ENCODE measurements at regions not wholly inside any gene's neighbourhood (a gene's known extent, or its start where the extent isn't known, plus 50 kb on each side); places are given as distances from the start of the nearest gene placed in this dataset.

DNA sequence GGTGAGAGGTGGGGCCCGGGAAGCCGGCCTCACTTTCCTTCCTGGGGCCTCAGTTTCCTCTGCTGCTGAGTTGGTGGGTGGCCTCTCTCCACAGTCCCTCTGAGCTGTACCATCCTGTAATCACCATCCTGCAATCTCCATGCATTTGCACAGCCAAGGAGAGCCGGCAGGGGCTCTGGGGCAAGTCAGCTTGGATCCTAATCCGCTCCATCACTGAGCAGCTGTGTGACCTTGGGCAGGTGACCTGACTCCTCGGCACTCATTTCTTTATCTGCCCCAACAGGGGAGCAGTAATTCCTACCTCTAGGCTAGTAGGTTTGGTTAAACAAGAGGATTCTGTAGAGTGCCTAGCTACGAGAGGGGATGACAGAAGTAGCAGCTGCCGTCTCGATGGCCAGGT, 88.2 kb upstream of the ZNF618 start:
- DNase-seq (ENCODE audit: low read depth): no peak

- no peak for DNase-seq (ENCODE audit: low read depth)
These were observed 87.3 kb upstream of the ZNF618 start for GRCh38 chr9:113788616-113789330.

DNA sequence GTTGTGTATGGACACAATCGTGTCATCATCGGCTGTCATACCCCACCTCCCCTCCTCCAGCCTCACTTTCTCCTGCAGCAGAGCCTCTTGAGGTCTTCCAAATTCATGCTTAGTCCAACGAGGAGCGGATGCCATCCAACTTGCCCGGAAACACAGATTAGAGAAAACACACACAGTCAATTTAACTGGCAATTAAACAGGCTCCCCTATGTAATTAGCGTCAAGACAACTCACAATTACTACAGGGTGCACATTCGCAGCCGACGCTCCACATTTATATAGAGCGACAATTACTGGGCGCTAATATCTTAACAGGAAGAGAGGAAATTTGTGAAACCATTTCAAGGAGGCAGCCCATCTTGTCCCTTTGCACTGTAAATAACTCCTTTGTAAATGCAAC, 86.0 kb upstream of the ZNF618 start:
- DNase-seq (ENCODE audit: low read depth): no peak

DNA sequence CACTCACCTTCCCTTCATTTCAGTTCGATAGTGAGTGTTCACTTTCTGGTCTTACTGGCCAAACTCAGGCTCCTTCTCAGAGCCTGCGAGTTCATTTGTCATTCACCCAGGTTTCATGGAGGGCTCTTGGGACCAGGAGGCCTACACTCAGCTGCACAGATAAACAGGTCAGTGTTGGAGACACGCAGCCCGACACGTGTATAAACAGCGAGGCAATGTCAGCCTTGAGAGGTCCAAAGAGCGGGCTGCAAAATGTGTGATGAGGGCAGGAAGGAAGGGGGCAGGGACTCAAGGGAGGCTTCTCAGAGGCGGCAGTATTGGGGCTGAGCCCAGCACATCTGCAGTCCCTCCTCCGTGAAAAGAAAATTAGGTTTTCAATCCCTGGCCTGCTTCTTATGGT, 82.6 kb upstream of the ZNF618 start:
- no peak for DNase-seq (ENCODE audit: low read depth)

- DNase-seq (ENCODE audit: low read depth): no peak
These were observed 81.4 kb upstream of the ZNF618 start for GRCh38 chr9:113794721-113795120.

DNA sequence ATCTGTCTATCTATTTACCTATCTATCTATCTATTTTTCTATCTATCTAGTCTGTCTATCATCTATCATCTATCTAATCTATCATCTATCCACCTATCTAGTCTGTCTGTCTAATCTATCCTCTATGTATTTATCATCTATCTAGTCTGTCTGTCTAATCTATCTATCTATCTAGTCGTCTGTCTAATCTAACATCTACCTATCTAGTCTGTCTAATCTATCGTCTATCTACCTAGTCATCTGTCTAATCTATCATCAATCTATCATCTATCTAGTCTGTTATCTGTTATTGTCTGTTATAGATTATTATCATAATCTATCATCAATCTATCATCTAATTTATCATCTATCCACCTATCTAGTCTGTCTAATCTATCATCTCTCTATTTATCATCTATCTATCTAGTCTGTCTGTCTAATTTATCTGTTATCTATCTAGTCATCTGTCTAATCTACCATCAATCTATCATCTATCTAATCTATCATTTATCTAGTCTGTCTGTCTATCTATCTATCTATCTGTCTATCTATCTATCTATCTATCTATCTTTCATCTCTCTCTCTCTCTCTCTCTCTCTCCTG, 80.2 kb upstream of the ZNF618 start:
- no peak for DNase-seq (ENCODE audit: low read depth)

- no peak for DNase-seq (ENCODE audit: low read depth)
These were observed 79.3 kb upstream of the ZNF618 start for GRCh38 chr9:113796646-113797426.

- no peak for DNase-seq (ENCODE audit: low read depth)
These were observed 77.8 kb upstream of the ZNF618 start for GRCh38 chr9:113798062-113799030.

DNA sequence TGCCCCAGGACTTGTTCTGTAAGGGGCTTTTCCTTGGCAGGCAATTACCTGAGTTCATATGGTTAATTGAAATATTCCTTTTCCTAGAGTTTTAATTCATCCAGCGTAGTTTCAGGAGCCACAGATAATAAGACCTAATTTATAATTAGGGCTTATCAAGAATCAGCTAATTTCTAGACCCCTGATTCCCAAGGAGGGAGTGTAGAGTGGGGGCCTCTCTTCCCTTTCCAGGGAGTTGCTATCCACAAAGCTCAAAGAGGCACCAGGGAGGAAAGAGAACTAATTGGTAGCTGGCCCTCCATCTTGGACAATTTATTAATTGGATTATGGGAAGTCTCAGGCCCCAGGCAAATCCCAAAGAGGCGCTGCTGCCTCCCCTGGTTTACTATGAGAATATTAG, 75.8 kb upstream of the ZNF618 start:
- no peak for DNase-seq (ENCODE audit: low read depth)

DNA sequence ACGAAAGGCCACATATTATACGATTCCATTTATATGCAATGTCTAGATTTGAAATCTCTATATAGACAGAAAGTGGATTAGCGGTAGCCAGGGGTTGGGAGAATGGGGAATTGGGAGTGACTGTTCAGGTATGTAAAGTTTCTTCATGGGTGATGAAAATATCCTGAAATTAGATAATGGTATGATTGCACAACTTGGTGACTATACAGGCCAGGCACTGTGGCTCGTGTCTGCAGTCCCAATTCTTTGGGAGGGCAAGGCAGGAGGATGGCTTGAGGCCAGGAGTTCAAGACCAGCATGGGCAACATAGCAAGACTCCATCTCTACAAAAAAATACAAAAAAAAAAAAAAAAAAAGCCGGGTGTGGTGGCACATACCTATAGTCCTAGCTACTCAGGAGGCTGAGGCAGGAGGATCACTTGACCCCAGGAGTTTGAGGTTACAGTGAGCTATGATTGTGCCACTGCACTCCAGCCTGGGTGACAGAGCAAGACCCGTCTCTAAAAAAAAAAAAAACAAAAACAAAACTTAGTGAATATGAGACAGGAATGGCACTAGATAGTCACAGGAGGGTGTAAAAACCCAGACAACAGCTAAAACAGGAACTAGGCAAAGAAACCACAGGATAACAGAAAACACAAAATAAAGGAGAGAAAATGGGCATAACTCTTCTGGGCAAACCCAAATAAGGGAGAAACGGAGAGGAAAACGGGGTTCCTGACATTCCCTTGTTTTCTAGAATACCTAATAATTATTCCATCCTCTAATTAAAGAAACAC, 72.1 kb upstream of the ZNF618 start:
- DNase-seq (ENCODE audit: low read depth): no peak

DNA sequence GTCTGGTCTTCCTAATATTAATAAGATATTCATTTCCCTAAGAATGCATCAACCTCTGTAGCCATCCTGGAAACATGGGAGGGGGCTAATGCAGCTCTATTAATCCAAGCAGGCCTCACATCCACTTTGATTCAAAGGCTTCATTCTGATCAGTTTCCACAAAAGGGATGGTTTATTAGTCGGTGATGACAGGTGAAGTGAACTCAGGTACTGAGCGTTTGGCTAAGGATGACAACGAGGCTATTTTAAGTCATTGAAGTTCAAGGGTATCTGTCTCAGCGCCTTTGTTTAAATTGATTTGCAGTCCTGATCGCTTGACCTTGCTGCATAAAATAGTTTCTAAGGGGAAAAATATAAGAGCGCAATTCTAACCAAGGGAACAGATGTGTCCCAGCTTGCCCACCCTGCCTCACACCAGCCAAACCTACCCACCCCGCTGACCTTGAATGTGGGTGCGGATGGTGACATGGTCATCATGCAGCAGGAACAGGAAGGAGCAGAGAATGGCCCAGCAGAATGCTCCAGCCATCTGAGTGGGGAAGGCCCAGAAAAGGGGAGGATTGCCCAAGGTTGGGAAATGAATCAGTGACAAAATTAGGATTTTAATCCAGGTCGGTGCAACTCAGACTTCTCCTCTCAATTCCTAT, 70.5 kb upstream of the ZNF618 start:
- no peak for DNase-seq (ENCODE audit: low read depth)

DNA sequence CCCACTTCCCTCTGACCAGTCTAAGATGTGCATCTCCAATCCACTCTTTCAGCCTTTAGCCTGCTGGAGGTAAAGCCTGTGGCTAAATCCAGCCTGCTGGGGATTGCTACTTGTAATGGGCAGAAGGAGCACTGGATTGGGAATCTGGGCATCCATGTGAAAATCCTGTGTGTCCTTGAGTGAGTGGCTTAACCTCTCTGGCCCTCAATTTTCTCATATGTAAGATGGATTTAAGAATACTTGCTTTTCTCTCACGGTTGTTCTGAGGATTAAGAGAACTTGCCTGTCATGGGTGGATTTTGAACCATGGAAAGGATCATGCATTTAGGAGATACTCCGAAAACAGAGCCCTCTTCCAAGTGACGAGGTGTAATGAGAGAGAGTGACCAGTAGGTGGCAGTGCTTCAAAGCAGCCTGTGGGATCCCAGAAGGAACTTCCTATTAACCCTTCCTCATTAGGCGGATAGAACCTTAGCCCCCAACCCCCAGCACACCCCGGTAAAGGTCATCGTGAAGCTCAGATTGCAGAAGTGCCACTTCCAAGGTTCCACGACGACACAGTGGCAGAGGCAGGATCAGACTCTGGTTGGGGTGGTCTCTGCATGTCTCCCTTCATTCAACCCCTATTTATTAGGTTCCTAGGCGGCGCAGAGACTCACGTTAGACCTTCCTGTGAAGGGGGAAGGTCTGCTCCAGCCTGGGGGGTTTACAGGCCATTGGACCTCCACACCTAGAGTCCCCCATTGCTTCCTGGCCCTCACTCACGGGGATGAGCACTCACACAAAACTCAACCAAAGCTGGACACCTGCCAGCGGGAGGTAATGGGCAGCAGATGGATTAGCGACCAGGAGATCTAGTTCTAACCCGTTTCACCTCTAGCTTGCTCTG, 68.7 kb upstream of the ZNF618 start:
- DNase-seq (ENCODE audit: low read depth): peak; percentile 8

DNA sequence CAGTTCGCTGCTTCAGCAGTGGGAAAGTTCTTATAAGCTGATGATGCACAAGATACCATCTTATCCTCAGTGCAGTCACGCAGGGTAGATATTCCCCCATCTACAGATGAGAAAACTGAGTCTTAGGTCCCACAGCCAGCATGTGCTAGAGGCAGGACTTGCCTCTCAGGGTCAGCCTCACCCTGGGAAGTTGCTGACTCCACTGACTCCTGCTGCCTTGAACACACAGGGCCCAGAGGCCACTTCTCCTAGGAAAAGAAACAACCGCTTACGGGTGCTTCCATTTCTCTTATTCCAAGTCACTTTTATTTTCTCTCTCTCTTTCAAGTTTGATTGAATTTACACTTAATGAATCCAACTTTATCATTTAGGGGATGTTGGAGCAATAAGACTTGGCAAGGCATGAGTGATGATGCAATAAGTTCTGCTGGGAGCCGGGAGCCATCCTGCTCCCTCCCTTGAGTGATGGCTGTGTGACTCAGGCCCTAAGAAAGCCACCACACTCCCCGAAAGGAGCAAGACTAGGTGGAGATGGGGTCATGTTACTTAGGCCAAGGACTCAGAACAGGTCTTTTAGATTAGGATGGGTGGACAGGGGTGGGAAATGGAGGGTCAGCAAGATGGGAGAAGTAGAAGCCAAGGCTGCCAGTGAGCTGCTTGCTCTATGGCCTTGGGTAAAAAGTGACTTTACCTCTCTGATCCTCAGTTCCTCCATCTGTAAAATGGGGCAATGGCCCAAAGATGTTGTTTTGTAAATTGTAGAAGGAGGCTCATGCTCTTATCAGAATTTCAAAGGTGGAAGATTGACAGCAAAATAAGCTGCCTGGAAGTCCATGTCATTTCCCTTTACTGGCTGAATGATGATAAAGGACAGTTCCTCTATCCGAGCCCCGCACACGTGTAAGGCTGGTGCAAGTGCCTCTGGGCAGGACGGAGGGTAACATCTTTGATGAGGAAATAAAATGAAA, 67.4 kb upstream of the ZNF618 start:
- no peak for DNase-seq (ENCODE audit: low read depth)

DNA sequence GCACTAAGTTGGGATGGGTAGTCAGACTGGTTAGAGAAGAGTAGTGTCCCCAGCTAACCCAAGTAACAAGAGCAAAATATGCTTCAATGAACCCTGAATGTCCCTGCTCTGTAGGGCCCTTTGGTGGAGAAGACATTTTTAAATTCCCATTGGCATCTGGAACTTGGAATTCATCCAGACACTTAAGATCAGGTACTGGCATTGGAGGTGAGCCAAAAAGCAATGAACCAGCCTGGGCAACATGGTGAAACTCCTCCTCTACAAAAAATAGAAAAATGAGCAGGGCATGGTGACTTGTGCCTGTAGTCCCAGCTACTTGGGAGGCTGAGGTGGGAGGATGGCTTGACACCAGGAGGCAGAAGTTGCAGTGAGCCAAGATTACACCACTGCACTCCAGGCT, 58.9 kb upstream of the ZNF618 start:
- no peak for DNase-seq (ENCODE audit: low read depth)

GRCh38 chr9:113818391-113818790, 57.7 kb upstream of the ZNF618 start:
- no peak for DNase-seq (ENCODE audit: low read depth)

GRCh38 chr9:113822315-113822714, 53.8 kb upstream of the ZNF618 start:
- DNase-seq (ENCODE audit: low read depth): no peak

DNA sequence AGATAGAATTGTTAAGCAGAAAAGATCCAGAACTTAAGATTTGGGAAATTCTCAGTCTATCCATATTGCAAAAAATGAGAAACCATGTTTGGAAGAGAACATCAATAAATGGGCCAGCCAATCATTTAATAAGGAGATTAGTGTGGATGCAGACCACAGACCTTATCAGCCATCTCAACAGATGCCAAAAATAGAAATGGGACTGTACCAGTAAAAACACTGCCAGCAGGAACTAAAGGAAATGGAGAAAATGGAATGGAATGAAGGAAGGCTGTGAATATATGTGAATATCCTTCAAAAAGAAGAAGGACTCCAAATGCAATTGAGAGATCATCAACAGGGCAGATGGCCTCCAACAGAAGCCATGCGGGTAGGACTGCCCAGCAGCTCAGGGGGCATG, 52.7 kb upstream of the ZNF618 start:
- DNase-seq (ENCODE audit: low read depth): no peak
